Body of pancreas (tissue), 4 donors: ENCODE measurements at regions not wholly inside any gene's neighbourhood (a gene's known extent, or its start where the extent isn't known, plus 50 kb on each side); places are given as distances from the start of the nearest gene placed in this dataset.
"Not testable (repeated sequence)": the region's sequence is repeated elsewhere in the genome, so short reads cannot be mapped to it uniquely, and the experiment has no call there.

Source experiments
- POLR2A ChIP-seq, 3 donors: fragments of 450-650 bp; IDR thresholded peaks; one replicate each; pipeline ENCODE4 v1.6.1; 2016; ENCODE audit warnings: antibody characterized with exemption in 3 of 3, mild to moderate bottlenecking in 2 of 3
- TF ChIP-seq, protein P1 (sequence below), 7 experiments: fragments of 450-650 bp in 4 of 7; fragments of 200-600 bp in 3 of 7; sonication (generic) in 3 of 7; IDR thresholded peaks; one replicate each; pipeline ENCODE4 v1.5.1; 2016 to 2019; ENCODE audit warnings: antibody characterized with exemption in 7 of 7

GRCh38 chr2:111579500-111580134 is 304.4 kb downstream of the ANAPC1 start:
- TF ChIP-seq, protein P1, sequence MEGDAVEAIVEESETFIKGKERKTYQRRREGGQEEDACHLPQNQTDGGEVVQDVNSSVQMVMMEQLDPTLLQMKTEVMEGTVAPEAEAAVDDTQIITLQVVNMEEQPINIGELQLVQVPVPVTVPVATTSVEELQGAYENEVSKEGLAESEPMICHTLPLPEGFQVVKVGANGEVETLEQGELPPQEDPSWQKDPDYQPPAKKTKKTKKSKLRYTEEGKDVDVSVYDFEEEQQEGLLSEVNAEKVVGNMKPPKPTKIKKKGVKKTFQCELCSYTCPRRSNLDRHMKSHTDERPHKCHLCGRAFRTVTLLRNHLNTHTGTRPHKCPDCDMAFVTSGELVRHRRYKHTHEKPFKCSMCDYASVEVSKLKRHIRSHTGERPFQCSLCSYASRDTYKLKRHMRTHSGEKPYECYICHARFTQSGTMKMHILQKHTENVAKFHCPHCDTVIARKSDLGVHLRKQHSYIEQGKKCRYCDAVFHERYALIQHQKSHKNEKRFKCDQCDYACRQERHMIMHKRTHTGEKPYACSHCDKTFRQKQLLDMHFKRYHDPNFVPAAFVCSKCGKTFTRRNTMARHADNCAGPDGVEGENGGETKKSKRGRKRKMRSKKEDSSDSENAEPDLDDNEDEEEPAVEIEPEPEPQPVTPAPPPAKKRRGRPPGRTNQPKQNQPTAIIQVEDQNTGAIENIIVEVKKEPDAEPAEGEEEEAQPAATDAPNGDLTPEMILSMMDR (IDR thresholded peaks at IDR 0.05) = not testable (repeated sequence)
- not testable (repeated sequence) for TF ChIP-seq POLR2A (IDR thresholded peaks at IDR 0.05)
